NCI-H1105 (cell line): ENCODE measurements at regions not wholly inside any gene's neighbourhood (a gene's known extent, or its start where the extent isn't known, plus 50 kb on each side); places are given as distances from the start of the nearest gene placed in this dataset.

ENCODE experiments used
- DNase-seq: peaks from one replicate; lab custom pipeline; 2025; lab: John Stamatoyannopoulos, UW

DNA sequence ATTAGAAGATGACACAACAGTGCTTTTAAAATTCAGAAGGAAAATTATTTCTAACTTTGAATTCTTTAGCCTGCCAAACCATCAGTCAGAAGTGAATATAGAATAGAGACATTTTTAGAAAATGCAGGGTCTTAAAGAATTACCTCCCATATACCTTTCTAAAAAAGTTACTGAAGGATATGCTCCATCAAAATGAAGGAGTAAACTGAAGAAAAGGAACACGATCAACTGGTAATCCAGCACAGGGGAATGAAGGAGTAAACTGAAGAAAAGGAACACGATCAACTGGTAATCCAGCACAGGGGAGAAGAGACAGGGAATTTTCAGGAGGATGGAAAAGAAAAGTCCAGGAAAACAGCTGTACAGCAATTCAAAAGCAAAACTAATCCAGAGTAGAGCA is 75.4 kb upstream of the LDLRAD3 start:
- no peak for DNase-seq

GRCh38 chr11:35873721-35874120 is 70.1 kb upstream of the LDLRAD3 start:
- DNase-seq, result no peak

DNA sequence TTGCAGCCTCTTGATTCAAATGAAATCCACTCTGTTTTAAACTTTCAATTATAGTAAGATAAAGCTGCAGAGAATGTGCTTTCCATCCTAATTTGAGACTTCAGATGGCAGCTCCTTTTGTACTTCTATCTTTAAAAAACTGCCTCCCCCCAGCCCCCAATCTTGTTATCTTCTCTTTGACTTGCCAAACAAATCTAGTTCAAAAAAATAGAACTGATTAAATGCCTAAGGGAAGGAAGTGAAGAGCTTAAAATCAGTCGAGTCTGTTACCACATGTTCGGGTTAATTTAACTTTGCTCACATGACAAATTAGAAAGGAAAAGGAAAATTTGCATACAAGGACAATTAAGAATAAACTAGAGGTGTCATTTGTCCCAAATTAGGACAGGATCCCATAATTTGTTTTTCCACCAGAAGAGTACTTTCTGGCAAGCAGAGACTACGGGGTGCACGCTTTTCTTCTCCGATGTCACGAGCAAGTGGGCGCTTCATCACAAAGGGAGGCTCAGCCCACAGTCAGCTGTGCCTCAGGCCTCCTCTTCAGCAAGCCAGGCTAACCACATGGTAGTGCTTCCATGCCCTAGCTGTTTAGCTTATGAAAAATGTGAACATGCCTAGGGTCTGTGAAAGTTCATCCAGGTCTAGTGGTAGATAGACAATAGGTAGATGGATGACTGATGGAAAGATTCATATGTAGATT is 69.0 kb upstream of the LDLRAD3 start:
- no peak for DNase-seq

- DNase-seq, result no peak
Observed at GRCh38 chr11:35875466-35875865, 68.4 kb upstream of the LDLRAD3 start.

- DNase-seq, result no peak
Observed at GRCh38 chr11:35876786-35877185, 67.1 kb upstream of the LDLRAD3 start.

- DNase-seq, result no peak
Observed at GRCh38 chr11:35878741-35879140, 65.1 kb upstream of the LDLRAD3 start.

DNA sequence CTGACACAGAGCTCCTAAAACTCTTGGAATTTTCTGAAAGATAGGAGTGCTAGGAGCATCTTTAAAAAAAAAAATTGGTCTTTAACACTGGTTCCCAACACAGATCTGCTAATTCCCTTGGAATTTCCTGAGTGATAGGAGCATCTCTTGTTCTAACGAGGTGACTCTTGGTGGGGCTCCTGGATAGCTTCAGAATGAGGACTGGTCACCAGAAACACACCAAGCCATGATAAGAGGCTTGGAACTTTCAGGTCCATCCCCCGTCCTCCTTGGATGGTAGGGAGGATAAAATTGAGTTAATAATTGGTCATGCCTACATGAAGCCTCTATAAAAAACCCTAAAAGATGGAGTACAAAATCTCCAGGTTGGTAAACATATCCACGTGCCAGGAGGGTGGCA is 64.5 kb upstream of the LDLRAD3 start:
- DNase-seq, result no peak

GRCh38 chr11:35886759-35887158 is 57.1 kb upstream of the LDLRAD3 start:
- no peak for DNase-seq

- no peak for DNase-seq
Observed at GRCh38 chr11:35887737-35888136, 56.1 kb upstream of the LDLRAD3 start.

DNA sequence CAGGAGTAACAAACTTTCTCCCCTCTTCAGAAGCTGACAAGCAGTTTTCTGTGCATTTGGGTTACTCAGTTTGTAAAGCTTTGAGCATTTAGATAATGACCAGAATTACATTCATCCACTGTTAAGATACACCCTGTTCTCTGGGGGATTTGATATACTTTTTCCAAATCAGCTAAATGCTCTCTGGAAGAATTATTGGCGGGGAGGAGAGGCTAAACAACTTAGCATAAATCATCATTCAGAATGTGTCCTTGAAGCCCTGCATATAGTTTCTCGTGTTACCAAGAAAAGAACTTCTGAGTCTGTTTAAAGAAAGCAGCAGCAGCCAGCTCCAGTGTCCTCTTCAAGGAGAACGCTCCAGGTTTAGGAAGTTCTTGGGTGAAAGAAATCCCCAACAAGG is 54.9 kb upstream of the LDLRAD3 start:
- DNase-seq, result no peak

DNA sequence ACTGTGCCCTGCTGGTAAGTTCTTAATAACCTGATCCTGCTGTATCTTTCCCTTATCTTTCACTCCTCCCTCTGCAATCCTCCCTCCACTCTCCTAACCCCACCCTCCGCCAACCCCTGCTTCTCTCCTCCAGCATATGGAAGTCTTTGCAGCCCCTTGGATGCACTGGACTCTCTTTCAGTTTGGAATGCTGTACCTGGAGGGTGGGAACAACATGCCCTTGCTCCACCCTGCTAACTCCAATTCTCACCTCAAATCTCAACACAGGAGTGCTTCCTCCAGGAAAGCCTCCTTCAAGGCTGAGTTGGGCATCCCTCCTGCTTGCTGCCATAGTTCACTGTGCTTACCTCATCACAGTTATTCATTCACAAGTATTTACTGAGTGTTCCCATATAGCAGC is 52.8 kb upstream of the LDLRAD3 start:
- no peak for DNase-seq

GRCh38 chr11:35892166-35892565 is 51.7 kb upstream of the LDLRAD3 start:
- no peak for DNase-seq

- peak; percentile 53 for DNase-seq
Observed at GRCh38 chr11:35893796-35894475, 49.9 kb upstream of the LDLRAD3 start.
